ENCODE measurements at regions not wholly inside any gene's neighbourhood (a gene's known extent, or its start where the extent isn't known, plus 50 kb on each side); places are given as distances from the start of the nearest gene placed in this dataset.

GRCh38 chr13:48600374-48601364 is 53.1 kb upstream of the CYSLTR2 start:
- H3K4me1 Mint-ChIP-seq = no peaks in the 10 kb centered on the region
- H3K4me1 ChIP-seq (ENCODE audit: control insufficient read depth, insufficient read depth, low read length) = no peaks in the 10 kb centered on the region
- TF ChIP-seq CTCF (IDR thresholded peaks at IDR 0.05) = no peak
- H3K9me3 Mint-ChIP-seq = no peaks in the 10 kb centered on the region
- no peaks in the 10 kb centered on the region for H3K27me3 Mint-ChIP-seq (ENCODE audit: low read depth in 2 of 2)
- no peaks in the 10 kb centered on the region for H3K36me3 ChIP-seq (ENCODE audit: control insufficient read depth, insufficient read depth, low read length)
- intact Hi-C loops (cut with micrococcal nuclease) = no loop called here
- H3K4me3 Mint-ChIP-seq = no peak overlapping the region
- no peak overlapping the region for H3K27ac ChIP-seq (ENCODE audit: low read length)
- no peaks in the 10 kb centered on the region for H3K27me3 ChIP-seq (ENCODE audit: control insufficient read depth, insufficient read depth, low read length)
- no peaks in the 10 kb centered on the region for H3K36me3 Mint-ChIP-seq
- no peaks in the 10 kb centered on the region for H3K9me3 ChIP-seq (ENCODE audit: control insufficient read depth, insufficient read depth, low read length)
- WGBS (ENCODE audit: insufficient coverage) = 61% methylated on average over 5 of the region's 5 CpGs
- DNase-seq = no peak
- ATAC-seq = no peak
- H3K4me3 ChIP-seq (ENCODE audit: low read length) = no peak overlapping the region
- no peak overlapping the region for H3K27ac Mint-ChIP-seq

GRCh38 chr13:48602296-48603016 is 51.3 kb upstream of the CYSLTR2 start:
- 80% methylated on average over 8 of the region's 8 CpGs for WGBS (ENCODE audit: insufficient coverage)
- Mint-ChIP-seq H3K9me3 (no peaks in the 10 kb centered on the region), H3K4me3 (no peak overlapping the region), H3K36me3 (no peaks in the 10 kb centered on the region), H3K4me1 (no peaks in the 10 kb centered on the region), H3K27ac (no peak overlapping the region), H3K27me3 (ENCODE audit: low read depth in 2 of 2) (no peaks in the 10 kb centered on the region)
- DNase-seq (no peak), ATAC-seq (no peak)
- Histone ChIP-seq H3K9me3 (ENCODE audit: control insufficient read depth, insufficient read depth, low read length) (no peaks in the 10 kb centered on the region), H3K27me3 (ENCODE audit: control insufficient read depth, insufficient read depth, low read length) (no peaks in the 10 kb centered on the region), H3K4me3 (ENCODE audit: low read length) (no peak overlapping the region), H3K36me3 (ENCODE audit: control insufficient read depth, insufficient read depth, low read length) (no peaks in the 10 kb centered on the region), H3K4me1 (ENCODE audit: control insufficient read depth, insufficient read depth, low read length) (no peaks in the 10 kb centered on the region), H3K27ac (ENCODE audit: low read length) (no peak overlapping the region)
- TF ChIP-seq CTCF (IDR thresholded peaks at IDR 0.05) = no peak
- intact Hi-C loops (cut with micrococcal nuclease) = no loop called here

GRCh38 chr13:48603375-48603774 is 50.4 kb upstream of the CYSLTR2 start:
- peaks cover 6% of the 10 kb centered on the region for H3K36me3 Mint-ChIP-seq
- no peak overlapping the region for H3K27ac Mint-ChIP-seq
- no peaks in the 10 kb centered on the region for H3K27me3 Mint-ChIP-seq (ENCODE audit: low read depth in 2 of 2)
- DNase-seq (no peak), ATAC-seq (no peak)
- Histone ChIP-seq H3K9me3 (ENCODE audit: control insufficient read depth, insufficient read depth, low read length) (no peaks in the 10 kb centered on the region), H3K4me1 (ENCODE audit: control insufficient read depth, insufficient read depth, low read length) (no peaks in the 10 kb centered on the region), H3K4me3 (ENCODE audit: low read length) (no peak overlapping the region), H3K27ac (ENCODE audit: low read length) (no peak overlapping the region), H3K27me3 (ENCODE audit: control insufficient read depth, insufficient read depth, low read length) (no peaks in the 10 kb centered on the region), H3K36me3 (ENCODE audit: control insufficient read depth, insufficient read depth, low read length) (no peaks in the 10 kb centered on the region)
- H3K9me3 Mint-ChIP-seq = no peaks in the 10 kb centered on the region
- WGBS (ENCODE audit: insufficient coverage) = 57% methylated on average over 2 of the region's 2 CpGs
- intact Hi-C loops (cut with micrococcal nuclease) = no loop called here
- no peaks in the 10 kb centered on the region for H3K4me1 Mint-ChIP-seq
- TF ChIP-seq CTCF (IDR thresholded peaks at IDR 0.05) = no peak
- no peak overlapping the region for H3K4me3 Mint-ChIP-seq
